Neutrophil (primary cell): ENCODE measurements at regions not wholly inside any gene's neighbourhood (a gene's known extent, or its start where the extent isn't known, plus 50 kb on each side); places are given as distances from the start of the nearest gene placed in this dataset.
A peak's percentile ranks its signal among the peaks of the same experiment; 100 is the strongest.

Source experiments
- H3K27ac ChIP-seq: fragments of 200-600 bp; sonication (generic); 2 replicates; pipeline ENCODE4 v1.5.1; 2016; ENCODE audit warnings: mild to moderate bottlenecking, moderate library complexity
- H3K27me3 ChIP-seq: fragments of 200-600 bp; sonication (generic); 2 replicates; pipeline ENCODE4 v1.6.0; 2016; ENCODE audit warnings: mild to moderate bottlenecking
- H3K36me3 ChIP-seq: fragments of 200-600 bp; sonication (generic); 2 replicates; pipeline ENCODE4 v1.5.1; 2017
- H3K4me1 ChIP-seq, 2 experiments: fragments of 200-600 bp in 1 of 2; sonication (generic) in 1 of 2; 1 replicate in 1 of 2; 2 replicates in 1 of 2; pipeline versions ENCODE4 v1.5.1 to v1.6.1; 2013 to 2016; ENCODE audit warnings: low read depth in 1 of 2, low read length in 1 of 2, mild to moderate bottlenecking in 1 of 2, moderate library complexity in 1 of 2; ENCODE audit not compliant: control insufficient read depth in 1 of 2, insufficient read depth in 1 of 2
- H3K4me3 ChIP-seq, 2 experiments: fragments of 200-600 bp in 1 of 2; sonication (generic) in 1 of 2; 1 replicate in 1 of 2; 2 replicates in 1 of 2; pipeline ENCODE4 v1.5.1; 2013 to 2016; ENCODE audit warnings: low read depth in 1 of 2, low read length in 1 of 2, mild to moderate bottlenecking in 1 of 2, moderate library complexity in 1 of 2
- H3K9me3 ChIP-seq: fragments of 200-600 bp; sonication (generic); 2 replicates; pipeline ENCODE4 v1.5.1; 2016
- CTCF ChIP-seq: fragments of 200-600 bp; sonication (generic); IDR thresholded peaks from 2 replicates; pipeline ENCODE4 v1.5.1; 2016; ENCODE audit warnings: antibody characterized with exemption

- no peaks in the 10 kb centered on the region for H3K27me3 ChIP-seq
- H3K4me3 ChIP-seq: no peak overlapping the region
- TF ChIP-seq CTCF: no peak
- peaks cover 14 to 17% of the 10 kb centered on the region in 2 experiments for H3K4me1 ChIP-seq
- no peaks in the 10 kb centered on the region for H3K9me3 ChIP-seq
- no peak overlapping the region for H3K27ac ChIP-seq
- H3K36me3 ChIP-seq: no peaks in the 10 kb centered on the region
Measured at GRCh38 chr5:143557061-143557818, 153.8 kb upstream of the NR3C1 start.

- H3K9me3 ChIP-seq: no peaks in the 10 kb centered on the region
- H3K4me3 ChIP-seq: no peak overlapping the region
- TF ChIP-seq CTCF: no peak
- H3K36me3 ChIP-seq: no peaks in the 10 kb centered on the region
- peaks cover 14 to 17% of the 10 kb centered on the region in 2 experiments for H3K4me1 ChIP-seq
- H3K27me3 ChIP-seq: no peaks in the 10 kb centered on the region
- H3K27ac ChIP-seq: peak overlapping the region; percentile 49
Measured at GRCh38 chr5:143554918-143555477, 151.5 kb upstream of the NR3C1 start.

GRCh38 chr5:143554187-143554717 lies 150.8 kb upstream of the NR3C1 start:
- Histone ChIP-seq H3K27ac (peak overlapping the region; percentile 49), H3K4me1 (peaks cover 14 to 17% of the 10 kb centered on the region in 2 experiments)

GRCh38 chr5:143552680-143553079 lies 149.2 kb upstream of the NR3C1 start:
- no peak for TF ChIP-seq CTCF
- Histone ChIP-seq H3K4me3 (no peak overlapping the region), H3K9me3 (no peaks in the 10 kb centered on the region), H3K27me3 (no peaks in the 10 kb centered on the region), H3K27ac (no peak overlapping the region), H3K4me1 (peaks cover 14 to 17% of the 10 kb centered on the region in 2 experiments), H3K36me3 (no peaks in the 10 kb centered on the region)

More at GRCh38 chr5:143554187-143554717, 150.8 kb upstream of the NR3C1 start:
- H3K27me3 ChIP-seq: no peaks in the 10 kb centered on the region
- no peaks in the 10 kb centered on the region for H3K9me3 ChIP-seq
- no peaks in the 10 kb centered on the region for H3K36me3 ChIP-seq
- TF ChIP-seq CTCF: no peak
- H3K4me3 ChIP-seq: no peak overlapping the region

- Histone ChIP-seq H3K36me3 (no peaks in the 10 kb centered on the region), H3K4me3 (no peak overlapping the region), H3K27me3 (no peaks in the 10 kb centered on the region), H3K27ac (no peak overlapping the region), H3K4me1 (peaks cover 14 to 17% of the 10 kb centered on the region in 2 experiments), H3K9me3 (no peaks in the 10 kb centered on the region)
- no peak for TF ChIP-seq CTCF
Measured at GRCh38 chr5:143551820-143552251, 148.3 kb upstream of the NR3C1 start.
